SK-N-SH (cell line): ENCODE measurements at regions not wholly inside any gene's neighbourhood (a gene's known extent, or its start where the extent isn't known, plus 50 kb on each side); places are given as distances from the start of the nearest gene placed in this dataset.

Experiments
- CHD2 ChIP-seq: fragments of 150-350 bp; IDR thresholded peaks from 2 replicates; pipeline ENCODE4 v1.6.1; 2018; ENCODE audit warnings: low read length; ENCODE audit not compliant: partially characterized antibody
- CTCF ChIP-seq: fragments of 200-600 bp; sonication (generic); IDR thresholded peaks from 2 replicates; pipeline ENCODE4 v1.6.1; 2017; ENCODE audit warnings: antibody characterized with exemption, mild to moderate bottlenecking, moderate library complexity
- ELF1 ChIP-seq: IDR thresholded peaks from 2 replicates; pipeline ENCODE4 v1.4.0; 2012
- FOXM1 ChIP-seq: IDR thresholded peaks from 2 replicates; pipeline ENCODE4 v1.4.0; 2012; ENCODE audit warnings: low read depth, mild to moderate bottlenecking
- MXI1 ChIP-seq: IDR thresholded peaks from 2 replicates; pipeline ENCODE4 v1.6.1; 2012; ENCODE audit warnings: mild to moderate bottlenecking, low read depth, low read length, improper control_type of control experiment
- ZBTB33 ChIP-seq: IDR thresholded peaks from 2 replicates; pipeline ENCODE4 v1.4.0; 2012; ENCODE audit warnings: low read depth, borderline replicate concordance

GRCh38 chr11:38461751-38462150 is 1863.7 kb upstream of the RAG2 start:
- TF ChIP-seq CTCF (no peak), CHD2 (no peak), FOXM1 (no peak), ELF1 (no peak), MXI1 (no peak), ZBTB33 (no peak)
